MM.1S (cell line): ENCODE measurements at regions not wholly inside any gene's neighbourhood (a gene's known extent, or its start where the extent isn't known, plus 50 kb on each side); places are given as distances from the start of the nearest gene placed in this dataset.

Source experiments
- CTCF ChIP-seq: fragments of 300-600 bp; sonication (generic); IDR thresholded peaks from 2 replicates; pipeline ENCODE4 v1.5.1; 2016; ENCODE audit warnings: antibody characterized with exemption, low read length, mixed read lengths
- EZH2phosphoT487 ChIP-seq: fragments of 300-600 bp; sonication (generic); IDR thresholded peaks from 2 replicates; pipeline ENCODE4 v1.6.1; 2018; ENCODE audit warnings: antibody characterized with exemption, low read length

- TF ChIP-seq EZH2phosphoT487, result no peak
- TF ChIP-seq CTCF, result no peak
These were observed 108.1 kb downstream of the NUP35 start for GRCh38 chr2:183232161-183232865.
